Effector memory CD4-positive, alpha-beta T cell (primary cell): ENCODE measurements at regions not wholly inside any gene's neighbourhood (a gene's known extent, or its start where the extent isn't known, plus 50 kb on each side); places are given as distances from the start of the nearest gene placed in this dataset.

Experiments used
- DNase-seq, 3 donors: peaks; one replicate each; pipeline ENCODE4 v3.0.0-alpha.2; 2020
- H3K27ac ChIP-seq: 2 replicates; pipeline ENCODE4 v1.7.0; 2013; ENCODE audit warnings: mild to moderate bottlenecking, low read length, moderate library complexity; ENCODE audit not compliant: insufficient read depth, poor library complexity, severe bottlenecking
- H3K27me3 ChIP-seq: replicated peaks from 2 replicates; pipeline ENCODE4 v1.7.0; 2013; ENCODE audit warnings: mild to moderate bottlenecking, low read length; ENCODE audit not compliant: insufficient read depth, control insufficient read depth, poor library complexity, severe bottlenecking
- H3K36me3 ChIP-seq: 2 replicates; pipeline ENCODE4 v1.7.0; 2013; ENCODE audit warnings: mild to moderate bottlenecking, low read length, moderate library complexity; ENCODE audit not compliant: control insufficient read depth, insufficient read depth
- H3K4me1 ChIP-seq: 2 replicates; pipeline ENCODE4 v1.7.0; 2013; ENCODE audit warnings: low read length, mild to moderate bottlenecking; ENCODE audit not compliant: control insufficient read depth, insufficient read depth, poor library complexity, severe bottlenecking
- H3K4me3 ChIP-seq: 2 replicates; pipeline ENCODE4 v1.7.0; 2013; ENCODE audit warnings: low read length, low read depth, mild to moderate bottlenecking; ENCODE audit not compliant: insufficient read depth, poor library complexity, severe bottlenecking
- H3K9me3 ChIP-seq: 2 replicates; pipeline ENCODE4 v1.7.0; 2013; ENCODE audit warnings: mild to moderate bottlenecking, low read length, moderate library complexity; ENCODE audit not compliant: control insufficient read depth

DNA sequence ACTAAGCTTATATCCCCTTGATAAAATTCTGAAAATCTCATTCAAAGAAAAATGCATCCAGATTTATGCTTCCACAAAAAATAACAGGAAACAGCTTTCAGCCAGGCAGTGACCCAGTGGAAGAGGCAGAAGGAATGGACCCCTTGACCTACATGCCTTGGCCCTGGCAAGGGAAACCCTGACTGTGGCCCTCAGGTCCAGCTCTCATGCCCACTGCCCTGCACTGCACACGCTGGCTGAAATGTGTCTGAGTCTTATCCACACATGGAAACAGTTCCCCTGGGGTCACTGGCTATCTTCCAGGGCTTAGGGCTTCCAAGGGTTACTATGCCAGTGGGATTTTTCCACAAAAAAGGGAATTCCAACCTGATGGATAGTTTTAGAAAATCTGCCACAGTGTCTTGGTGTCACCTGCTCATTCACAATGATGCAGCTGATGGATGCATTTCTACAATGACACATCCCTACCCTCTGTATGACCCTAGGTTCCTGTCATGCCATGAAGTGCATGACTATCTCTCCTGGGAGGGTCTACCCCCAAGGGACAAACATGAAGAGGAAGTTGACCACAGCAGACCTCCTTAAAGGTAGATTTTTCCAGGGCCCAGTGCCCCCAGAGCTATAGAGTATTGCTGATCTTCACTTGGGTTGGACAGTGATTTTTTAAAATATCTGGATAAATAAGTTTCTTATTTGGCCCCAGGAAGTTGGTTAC is 121.9 kb upstream of the CD93 start:
- no peaks in the 10 kb centered on the region for H3K4me1 ChIP-seq
- no peak for DNase-seq
- H3K36me3 ChIP-seq = no peaks in the 10 kb centered on the region
- no peak overlapping the region for H3K4me3 ChIP-seq
- no peaks in the 10 kb centered on the region for H3K27me3 ChIP-seq
- H3K9me3 ChIP-seq = no peaks in the 10 kb centered on the region
- H3K27ac ChIP-seq = no peak overlapping the region

DNA sequence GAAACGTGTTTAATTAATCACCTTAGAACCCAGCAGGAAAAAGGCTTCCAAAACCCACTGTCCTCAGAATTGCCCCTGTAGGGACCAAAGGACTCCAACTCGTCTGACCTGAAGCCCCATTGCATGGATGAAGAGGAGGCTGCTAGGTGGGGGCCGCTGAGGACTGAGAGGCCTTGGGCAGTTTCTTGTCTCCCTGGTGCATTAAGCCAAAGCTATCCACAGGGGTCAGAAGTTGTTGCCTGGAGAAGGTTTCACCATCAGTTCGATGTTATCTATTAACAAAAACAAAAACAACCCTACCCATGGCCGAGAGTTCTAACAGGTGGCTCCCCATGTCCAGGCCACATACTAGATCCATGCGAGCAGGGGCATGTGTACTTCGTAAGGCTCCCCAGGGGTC is 120.9 kb upstream of the CD93 start:
- Histone ChIP-seq H3K27ac (no peak overlapping the region), H3K4me3 (no peak overlapping the region), H3K27me3 (no peaks in the 10 kb centered on the region), H3K4me1 (no peaks in the 10 kb centered on the region), H3K9me3 (no peaks in the 10 kb centered on the region), H3K36me3 (no peaks in the 10 kb centered on the region)
- no peak for DNase-seq

GRCh38 chr20:23206061-23206460 is 119.9 kb upstream of the CD93 start:
- H3K4me3 ChIP-seq = no peak overlapping the region
- no peaks in the 10 kb centered on the region for H3K36me3 ChIP-seq
- DNase-seq = no peak
- H3K27me3 ChIP-seq = no peaks in the 10 kb centered on the region
- no peaks in the 10 kb centered on the region for H3K9me3 ChIP-seq
- no peak overlapping the region for H3K27ac ChIP-seq
- H3K4me1 ChIP-seq = no peaks in the 10 kb centered on the region

DNA sequence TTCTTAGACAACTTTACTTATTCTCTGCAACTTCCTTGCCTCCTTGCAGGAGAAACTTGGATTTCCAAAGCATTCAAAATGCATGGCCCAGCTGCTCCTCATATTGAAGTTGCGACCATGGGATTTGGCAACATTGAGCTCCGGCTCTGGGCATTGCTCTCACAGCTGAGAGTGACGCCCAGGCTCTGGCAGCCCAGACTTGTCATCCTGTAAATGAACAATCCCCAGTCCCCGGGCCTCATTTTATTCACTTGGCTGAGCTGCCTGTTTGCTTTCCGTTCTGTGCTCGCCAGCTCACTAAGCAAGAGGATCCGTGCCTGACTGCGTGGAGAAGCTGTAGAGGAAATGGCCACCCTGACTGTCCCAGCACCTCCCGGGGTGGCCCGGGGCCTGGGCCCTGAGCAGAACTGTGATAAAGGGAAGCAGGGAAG is 119.5 kb upstream of the CD93 start:
- Histone ChIP-seq H3K36me3 (no peaks in the 10 kb centered on the region), H3K9me3 (no peaks in the 10 kb centered on the region), H3K4me1 (no peaks in the 10 kb centered on the region), H3K27me3 (no peaks in the 10 kb centered on the region), H3K4me3 (no peak overlapping the region), H3K27ac (no peak overlapping the region)
- no peak for DNase-seq

DNA sequence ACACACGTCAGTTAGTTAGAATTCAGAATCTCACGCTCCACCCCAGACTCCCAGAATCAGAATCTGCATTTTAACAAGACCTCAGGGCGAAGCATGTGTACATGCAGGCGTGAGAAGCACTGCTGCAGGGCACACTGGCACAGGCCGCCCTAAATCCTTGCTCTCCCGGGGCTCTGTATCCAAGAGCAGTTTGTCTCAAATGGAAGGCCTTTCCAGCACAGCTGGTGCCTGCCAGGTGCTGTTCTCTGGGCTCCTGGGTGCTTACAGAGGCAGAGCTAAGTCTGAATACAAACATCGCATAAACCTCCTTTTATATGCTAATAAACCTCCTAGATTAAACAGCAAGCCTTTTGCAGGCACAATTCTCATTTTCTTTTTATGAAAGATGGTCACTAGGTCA is 119.1 kb upstream of the CD93 start:
- H3K4me3 ChIP-seq = no peak overlapping the region
- no peaks in the 10 kb centered on the region for H3K27me3 ChIP-seq
- no peak overlapping the region for H3K27ac ChIP-seq
- H3K4me1 ChIP-seq = no peaks in the 10 kb centered on the region
- H3K36me3 ChIP-seq = no peaks in the 10 kb centered on the region
- H3K9me3 ChIP-seq = no peaks in the 10 kb centered on the region
- DNase-seq = no peak

GRCh38 chr20:23203951-23204730 is 118.0 kb upstream of the CD93 start:
- no peaks in the 10 kb centered on the region for H3K36me3 ChIP-seq
- H3K9me3 ChIP-seq = no peaks in the 10 kb centered on the region
- DNase-seq = no peak
- H3K4me1 ChIP-seq = no peaks in the 10 kb centered on the region
- no peaks in the 10 kb centered on the region for H3K27me3 ChIP-seq
- H3K27ac ChIP-seq = no peak overlapping the region
- no peak overlapping the region for H3K4me3 ChIP-seq

DNA sequence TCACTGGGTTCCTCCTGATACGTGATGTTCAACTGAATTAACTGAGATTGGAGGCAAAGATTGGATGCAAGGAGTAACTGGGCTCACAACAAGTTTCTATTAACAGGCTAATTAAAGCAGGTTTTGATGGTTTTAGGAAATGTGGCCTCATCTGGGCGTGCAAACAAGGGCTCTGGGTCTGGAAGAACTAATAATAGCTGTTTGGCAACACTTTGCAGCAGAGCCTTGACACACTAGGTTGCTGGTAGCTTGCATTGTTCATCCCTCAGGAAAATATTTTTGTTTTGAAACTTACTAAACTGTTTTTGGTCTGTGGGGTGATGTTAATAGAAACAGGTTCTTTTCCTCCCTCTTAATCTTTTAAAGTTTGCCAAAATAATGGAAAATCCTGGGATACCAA is 117.2 kb upstream of the CD93 start:
- Histone ChIP-seq H3K4me1 (no peaks in the 10 kb centered on the region), H3K4me3 (no peak overlapping the region), H3K27me3 (no peaks in the 10 kb centered on the region), H3K36me3 (no peaks in the 10 kb centered on the region), H3K9me3 (no peaks in the 10 kb centered on the region), H3K27ac (no peak overlapping the region)
- no peak for DNase-seq

GRCh38 chr20:23201658-23202057 is 115.5 kb upstream of the CD93 start:
- no peaks in the 10 kb centered on the region for H3K9me3 ChIP-seq
- no peak overlapping the region for H3K27ac ChIP-seq
- H3K36me3 ChIP-seq = no peaks in the 10 kb centered on the region
- no peaks in the 10 kb centered on the region for H3K27me3 ChIP-seq
- DNase-seq = no peak
- H3K4me1 ChIP-seq = no peaks in the 10 kb centered on the region
- H3K4me3 ChIP-seq = no peak overlapping the region

- Histone ChIP-seq H3K27ac (no peak overlapping the region), H3K36me3 (no peaks in the 10 kb centered on the region), H3K27me3 (no peaks in the 10 kb centered on the region), H3K4me1 (no peaks in the 10 kb centered on the region), H3K9me3 (no peaks in the 10 kb centered on the region), H3K4me3 (no peak overlapping the region)
- DNase-seq = no peak
Observed at GRCh38 chr20:23200914-23201313, 114.8 kb upstream of the CD93 start.

GRCh38 chr20:23200413-23200812 is 114.3 kb upstream of the CD93 start:
- no peaks in the 10 kb centered on the region for H3K36me3 ChIP-seq
- no peaks in the 10 kb centered on the region for H3K27me3 ChIP-seq
- no peak overlapping the region for H3K27ac ChIP-seq
- no peak for DNase-seq
- H3K4me1 ChIP-seq = no peaks in the 10 kb centered on the region
- H3K4me3 ChIP-seq = no peak overlapping the region
- no peaks in the 10 kb centered on the region for H3K9me3 ChIP-seq
